PFSK-1 (cell line): ENCODE measurements at regions not wholly inside any gene's neighbourhood (a gene's known extent, or its start where the extent isn't known, plus 50 kb on each side); places are given as distances from the start of the nearest gene placed in this dataset.
A peak's percentile ranks its signal among the peaks of the same experiment; 100 is the strongest.

ENCODE experiments used
- POLR2AphosphoS5 ChIP-seq: IDR thresholded peaks from 2 replicates; pipeline ENCODE4 v1.6.1; 2012; ENCODE audit warnings: low read depth, mild to moderate bottlenecking, control low read depth, low read length, moderate library complexity
- REST ChIP-seq, 2 experiments: IDR thresholded peaks; 2 replicates each; pipeline versions ENCODE4 v1.6.1 to v1.8.0; 2011 to 2012; ENCODE audit warnings: low read depth in 2 of 2, low read length in 2 of 2, control low read depth in 1 of 2, inconsistent platforms in 1 of 2, mild to moderate bottlenecking in 1 of 2, moderate library complexity in 1 of 2; ENCODE audit not compliant: insufficient read depth in 1 of 2
- SIN3A ChIP-seq: IDR thresholded peaks from 2 replicates; pipeline ENCODE4 v1.6.1; 2012; ENCODE audit warnings: mild to moderate bottlenecking, low read length, moderate library complexity, borderline replicate concordance; ENCODE audit not compliant: insufficient read depth
- TAF1 ChIP-seq: IDR thresholded peaks from 2 replicates; pipeline ENCODE4 v1.6.1; 2012; ENCODE audit warnings: low read length, control low read depth, borderline replicate concordance; ENCODE audit not compliant: insufficient read depth

- no peak for TF ChIP-seq TAF1
- no peak for TF ChIP-seq POLR2AphosphoS5
- 0 out of 2 replicates have a peak, but pooled peaks have one; percentile 16 for TF ChIP-seq SIN3A
- no peak for TF ChIP-seq REST (IDR thresholded peaks at IDR 0.05; ENCODE audit: insufficient read depth in 1 of 2, low read depth in 2 of 2, low read length in 2 of 2)
Measured at GRCh38 chr2:62287899-62288880, 92.3 kb downstream of the B3GNT2 start.
